CD4-positive, alpha-beta memory T cell (primary cell): ENCODE measurements at regions not wholly inside any gene's neighbourhood (a gene's known extent, or its start where the extent isn't known, plus 50 kb on each side); places are given as distances from the start of the nearest gene placed in this dataset.
"Not testable (repeated sequence)": the region's sequence is repeated elsewhere in the genome, so short reads cannot be mapped to it uniquely, and the experiment has no call there.

Experiments
- CTCF ChIA-PET: fragments of 350-600 bp; sonication (Branson Sonifier 250); formaldehyde crosslinking; loops from one replicate; lab custom pipeline; 2021; ENCODE audit warnings: inconsistent platforms; ENCODE audit not compliant: partially characterized antibody; lab: Charles Lee
- POLR2A ChIA-PET: fragments of 350-600 bp; sonication (Branson Sonifier 250); formaldehyde crosslinking; loops from one replicate; lab custom pipeline; 2021; ENCODE audit not compliant: partially characterized antibody; lab: Charles Lee
- DNase-seq, 5 donors: peaks; one replicate each; pipeline versions ENCODE4 v3.0.0 to v3.0.0-alpha.2; 2020 to 2022; ENCODE audit warnings: mixed read lengths in 1 of 5
- H3K27ac ChIP-seq: one replicate; pipeline ENCODE4 v1.7.0; 2013; ENCODE audit warnings: low read depth, low read length
- H3K27me3 ChIP-seq: 2 replicates; pipeline ENCODE4 v1.7.0; 2013; ENCODE audit warnings: mild to moderate bottlenecking, low read length, moderate library complexity; ENCODE audit not compliant: insufficient read depth
- H3K36me3 ChIP-seq: 2 replicates; pipeline ENCODE4 v1.7.0; 2013; ENCODE audit warnings: mild to moderate bottlenecking, low read length, moderate library complexity; ENCODE audit not compliant: insufficient read depth
- H3K4me1 ChIP-seq: 2 replicates; pipeline ENCODE4 v1.7.0; 2013; ENCODE audit warnings: mild to moderate bottlenecking, low read length, moderate library complexity; ENCODE audit not compliant: insufficient read depth
- H3K4me3 ChIP-seq, 2 donors: one replicate each; pipeline ENCODE4 v1.7.0; 2013; ENCODE audit warnings: low read length in 2 of 2, mild to moderate bottlenecking in 1 of 2
- H3K9me3 ChIP-seq, 2 donors: one replicate each; pipeline ENCODE4 v1.7.0; 2013; ENCODE audit warnings: low read length in 2 of 2, control low read depth in 1 of 2; ENCODE audit not compliant: control insufficient read depth in 1 of 2
- H3K27ac Mint-ChIP-seq, 7 donors: one replicate each; pipeline ENCODE4 v1.8.0; 2020 to 2021; ENCODE audit warnings: mixed read lengths in 7 of 7, mild to moderate bottlenecking in 6 of 7, inconsistent platforms in 3 of 7, moderate library complexity in 3 of 7
- H3K27me3 Mint-ChIP-seq, 2 donors: one replicate each; pipeline ENCODE4 v1.8.0; 2020 to 2021; ENCODE audit warnings: mixed read lengths in 2 of 2
- H3K36me3 Mint-ChIP-seq, 2 donors: one replicate each; pipeline ENCODE4 v1.8.0; 2020 to 2021; ENCODE audit warnings: mixed read lengths in 2 of 2, inconsistent platforms in 1 of 2, mild to moderate bottlenecking in 1 of 2
- H3K4me1 Mint-ChIP-seq, 4 donors: one replicate each; pipeline ENCODE4 v1.8.0; 2020 to 2021; ENCODE audit warnings: mixed read lengths in 4 of 4, mild to moderate bottlenecking in 1 of 4
- H3K4me3 Mint-ChIP-seq, 8 donors: one replicate each; pipeline ENCODE4 v1.8.0; 2020 to 2021; ENCODE audit warnings: mixed read lengths in 8 of 8, mild to moderate bottlenecking in 7 of 8, moderate library complexity in 6 of 8, inconsistent platforms in 3 of 8
- H3K9me3 Mint-ChIP-seq, 8 donors: one replicate each; pipeline ENCODE4 v1.8.0; 2020 to 2021; ENCODE audit warnings: mixed read lengths in 8 of 8, mild to moderate bottlenecking in 5 of 8, inconsistent platforms in 3 of 8, moderate library complexity in 1 of 8
- intact Hi-C: fragments of 100-400 bp; cut with micrococcal nuclease; formaldehyde crosslinking; loops from one replicate; pipeline ENCODE4 v1.15.1; 2023

GRCh38 chr10:28095791-28096378 lies 97.0 kb upstream of the ODAD2 start:
- H3K36me3 Mint-ChIP-seq: peaks cover 6 to 9% of the 10 kb centered on the region in 2 donors
- Histone ChIP-seq H3K27me3 (no peaks in the 10 kb centered on the region), H3K36me3 (no peaks in the 10 kb centered on the region), H3K27ac (no peak overlapping the region), H3K4me1 (no peaks in the 10 kb centered on the region), H3K4me3 (no peak overlapping the region), H3K9me3 (no peaks in the 10 kb centered on the region)
- intact Hi-C loops: no loop called here
- H3K9me3 Mint-ChIP-seq: no peaks in the 10 kb centered on the region
- no peaks in the 10 kb centered on the region for H3K27me3 Mint-ChIP-seq
- H3K27ac Mint-ChIP-seq: no peak overlapping the region
- ChIA-PET POLR2A (no interaction called here), CTCF (no interaction called here)
- no peaks in the 10 kb centered on the region for H3K4me1 Mint-ChIP-seq
- no peak for DNase-seq
- H3K4me3 Mint-ChIP-seq: no peak overlapping the region

- H3K9me3 Mint-ChIP-seq: no peaks in the 10 kb centered on the region
- H3K9me3 ChIP-seq: no peaks in the 10 kb centered on the region
- POLR2A ChIA-PET: no interaction called here
- H3K4me1 ChIP-seq: no peaks in the 10 kb centered on the region
- H3K27ac ChIP-seq: no peak overlapping the region
- H3K4me1 Mint-ChIP-seq: no peaks in the 10 kb centered on the region
- H3K36me3 Mint-ChIP-seq: peaks cover 14 to 21% of the 10 kb centered on the region in 2 donors
- no peaks in the 10 kb centered on the region for H3K27me3 ChIP-seq
- intact Hi-C loops: no loop called here
- no peaks in the 10 kb centered on the region for H3K36me3 ChIP-seq
- no peak overlapping the region for H3K27ac Mint-ChIP-seq
- H3K4me3 Mint-ChIP-seq: no peak overlapping the region
- CTCF ChIA-PET: no interaction called here
- no peak overlapping the region for H3K4me3 ChIP-seq
- H3K27me3 Mint-ChIP-seq: no peaks in the 10 kb centered on the region
- DNase-seq: no peak
Observed at GRCh38 chr10:28094121-28094520, 95.2 kb upstream of the ODAD2 start.

GRCh38 chr10:28091913-28092312 lies 93.0 kb upstream of the ODAD2 start:
- Mint-ChIP-seq H3K27ac (no peak overlapping the region), H3K27me3 (no peaks in the 10 kb centered on the region), H3K4me3 (no peak overlapping the region), H3K4me1 (no peaks in the 10 kb centered on the region), H3K9me3 (peaks cover 0 to 1% (median 0%) of the 10 kb centered on the region in 8 donors), H3K36me3 (peaks cover 36 to 43% of the 10 kb centered on the region in 2 donors)
- H3K9me3 ChIP-seq: no peaks in the 10 kb centered on the region
- H3K27me3 ChIP-seq: no peaks in the 10 kb centered on the region
- intact Hi-C loops: no loop called here
- H3K4me3 ChIP-seq: no peak overlapping the region
- no peak overlapping the region for H3K27ac ChIP-seq
- no peak for DNase-seq
- peaks cover 4% of the 10 kb centered on the region for H3K36me3 ChIP-seq
- ChIA-PET CTCF (no interaction called here), POLR2A (no interaction called here)
- H3K4me1 ChIP-seq: no peaks in the 10 kb centered on the region

GRCh38 chr10:28090506-28090905 lies 91.6 kb upstream of the ODAD2 start:
- Mint-ChIP-seq H3K9me3 (peaks cover 0 to 5% (median 0%) of the 10 kb centered on the region in 8 donors), H3K36me3 (peaks cover 50 to 57% of the 10 kb centered on the region in 2 donors), H3K27me3 (no peaks in the 10 kb centered on the region), H3K4me1 (no peaks in the 10 kb centered on the region), H3K27ac (no peak overlapping the region), H3K4me3 (no peak overlapping the region)
- ChIA-PET CTCF (no interaction called here), POLR2A (no interaction called here)
- DNase-seq: no peak
- Histone ChIP-seq H3K36me3 (peaks cover 4% of the 10 kb centered on the region), H3K27ac (no peak overlapping the region), H3K4me3 (no peak overlapping the region), H3K9me3 (no peaks in the 10 kb centered on the region), H3K27me3 (no peaks in the 10 kb centered on the region), H3K4me1 (no peaks in the 10 kb centered on the region)
- intact Hi-C loops: no loop called here

- no peak overlapping the region for H3K27ac ChIP-seq
- no peak overlapping the region for H3K4me3 ChIP-seq
- POLR2A ChIA-PET: no interaction called here
- intact Hi-C loops: no loop called here
- DNase-seq: no peak
- H3K4me1 ChIP-seq: no peaks in the 10 kb centered on the region
- no peaks in the 10 kb centered on the region for H3K4me1 Mint-ChIP-seq
- no peaks in the 10 kb centered on the region for H3K27me3 ChIP-seq
- H3K9me3 Mint-ChIP-seq: peaks cover 0 to 5% (median 0%) of the 10 kb centered on the region in 8 donors
- no peaks in the 10 kb centered on the region for H3K27me3 Mint-ChIP-seq
- H3K36me3 Mint-ChIP-seq: peaks cover 60 to 67% of the 10 kb centered on the region in 2 donors
- CTCF ChIA-PET: no interaction called here
- peaks cover 4% of the 10 kb centered on the region for H3K36me3 ChIP-seq
- no peak overlapping the region for H3K4me3 Mint-ChIP-seq
- no peak overlapping the region for H3K27ac Mint-ChIP-seq
- H3K9me3 ChIP-seq: no peaks in the 10 kb centered on the region
Observed at GRCh38 chr10:28089467-28089866, 90.6 kb upstream of the ODAD2 start.

- H3K27me3 Mint-ChIP-seq: no peaks in the 10 kb centered on the region
- peaks cover 0 to 5% (median 0%) of the 10 kb centered on the region in 8 donors for H3K9me3 Mint-ChIP-seq
- peaks cover 71 to 75% of the 10 kb centered on the region in 2 donors for H3K36me3 Mint-ChIP-seq
- Histone ChIP-seq H3K36me3 (peaks cover 4% of the 10 kb centered on the region), H3K27me3 (no peaks in the 10 kb centered on the region), H3K4me3 (no peak overlapping the region), H3K27ac (no peak overlapping the region), H3K4me1 (no peaks in the 10 kb centered on the region), H3K9me3 (no peaks in the 10 kb centered on the region)
- no peak overlapping the region for H3K4me3 Mint-ChIP-seq
- intact Hi-C loops: no loop called here
- DNase-seq: no peak
- POLR2A ChIA-PET: no interaction called here
- no peaks in the 10 kb centered on the region for H3K4me1 Mint-ChIP-seq
- H3K27ac Mint-ChIP-seq: no peak overlapping the region
- CTCF ChIA-PET: no interaction called here
Observed at GRCh38 chr10:28087661-28088351, 88.9 kb upstream of the ODAD2 start.

- H3K27me3 ChIP-seq, POLR2A ChIA-PET, H3K4me3 ChIP-seq, H3K4me3 Mint-ChIP-seq, DNase-seq, CTCF ChIA-PET, H3K27ac Mint-ChIP-seq, H3K27ac ChIP-seq, H3K36me3 ChIP-seq, H3K4me1 Mint-ChIP-seq, H3K9me3 Mint-ChIP-seq, H3K27me3 Mint-ChIP-seq, H3K9me3 ChIP-seq, H3K4me1 ChIP-seq, intact Hi-C loops: not testable (repeated sequence)
- H3K36me3 Mint-ChIP-seq: peaks cover 72 to 75% of the 10 kb centered on the region in 2 donors
Observed at GRCh38 chr10:28085760-28086159, 86.9 kb upstream of the ODAD2 start.
